Neural progenitor cell (in vitro differentiated cells): ENCODE measurements at regions not wholly inside any gene's neighbourhood (a gene's known extent, or its start where the extent isn't known, plus 50 kb on each side); places are given as distances from the start of the nearest gene placed in this dataset.

Source experiments
- DNase-seq: peaks from one replicate; pipeline ENCODE4 v3.0.0-alpha.2; 2016; ENCODE audit warnings: low spot score
- H2AFZ ChIP-seq: fragments of 200-600 bp; sonication (generic); replicated peaks from 2 replicates; pipeline ENCODE4 v1.6.1; 2016; ENCODE audit warnings: antibody characterized with exemption
- H3F3A ChIP-seq: fragments of 200-600 bp; sonication (generic); 2 replicates; pipeline ENCODE4 v1.6.1; 2016; ENCODE audit warnings: antibody characterized with exemption, low read depth
- H3K27ac ChIP-seq: fragments of 200-600 bp; sonication (generic); 2 replicates; pipeline ENCODE4 v1.5.1; 2016; ENCODE audit warnings: mild to moderate bottlenecking
- H3K27me3 ChIP-seq: fragments of 200-600 bp; sonication (generic); 2 replicates; pipeline ENCODE4 v1.6.1; 2016; ENCODE audit warnings: mild to moderate bottlenecking, moderate library complexity
- H3K36me3 ChIP-seq: fragments of 200-600 bp; sonication (generic); 2 replicates; pipeline ENCODE4 v1.5.1; 2016
- H3K4me1 ChIP-seq: fragments of 200-600 bp; sonication (generic); 2 replicates; pipeline ENCODE4 v1.6.1; 2016; ENCODE audit warnings: mixed run types
- H3K4me2 ChIP-seq: fragments of 200-600 bp; sonication (generic); 2 replicates; pipeline ENCODE4 v1.6.1; 2016
- H3K4me3 ChIP-seq: fragments of 200-600 bp; sonication (generic); 2 replicates; pipeline ENCODE4 v1.5.1; 2016
- H3K79me2 ChIP-seq: fragments of 200-600 bp; sonication (generic); 2 replicates; pipeline ENCODE4 v1.6.1; 2016; ENCODE audit warnings: low read depth
- H3K9ac ChIP-seq: fragments of 200-600 bp; sonication (generic); 2 replicates; pipeline ENCODE4 v1.6.1; 2016
- H3K9me3 ChIP-seq: fragments of 200-600 bp; sonication (generic); 2 replicates; pipeline ENCODE4 v1.5.1; 2016; ENCODE audit warnings: low read depth
- H4K20me1 ChIP-seq: fragments of 200-600 bp; sonication (generic); 2 replicates; pipeline ENCODE4 v1.6.1; 2016; ENCODE audit warnings: low read depth
- H3K27ac Mint-ChIP-seq: 3 replicates; pipeline ENCODE4 v1.8.0; 2021; ENCODE audit warnings: mixed read lengths
- H3K27me3 Mint-ChIP-seq: 2 replicates; pipeline ENCODE4 v1.8.0; 2022; ENCODE audit warnings: low read depth, mild to moderate bottlenecking, inconsistent platforms, moderate library complexity, mixed read lengths; ENCODE audit not compliant: insufficient read depth
- H3K36me3 Mint-ChIP-seq: 3 replicates; pipeline ENCODE4 v1.8.0; 2021; ENCODE audit warnings: mixed read lengths
- H3K4me1 Mint-ChIP-seq: 3 replicates; pipeline ENCODE4 v1.8.0; 2021; ENCODE audit warnings: mixed read lengths
- H3K4me3 Mint-ChIP-seq: 3 replicates; pipeline ENCODE4 v1.8.0; 2021; ENCODE audit warnings: mild to moderate bottlenecking, moderate library complexity, mixed read lengths
- H3K9me3 Mint-ChIP-seq: 3 replicates; pipeline ENCODE4 v1.8.0; 2020; ENCODE audit warnings: mixed read lengths
- EZH2 ChIP-seq: fragments of 200-600 bp; sonication (generic); IDR thresholded peaks from 2 replicates; pipeline ENCODE4 v1.6.1; 2017; ENCODE audit warnings: antibody characterized with exemption, mild to moderate bottlenecking, moderate library complexity
- EZH2phosphoT487 ChIP-seq: fragments of 200-600 bp; sonication (generic); IDR thresholded peaks from 2 replicates; pipeline ENCODE4 v1.6.1; 2017; ENCODE audit warnings: antibody characterized with exemption
- TF ChIP-seq, protein P1 (sequence below): fragments of 200-600 bp; sonication (generic); IDR thresholded peaks from 2 replicates; pipeline ENCODE4 v1.5.1; 2017; ENCODE audit warnings: antibody characterized with exemption, mild to moderate bottlenecking

DNA sequence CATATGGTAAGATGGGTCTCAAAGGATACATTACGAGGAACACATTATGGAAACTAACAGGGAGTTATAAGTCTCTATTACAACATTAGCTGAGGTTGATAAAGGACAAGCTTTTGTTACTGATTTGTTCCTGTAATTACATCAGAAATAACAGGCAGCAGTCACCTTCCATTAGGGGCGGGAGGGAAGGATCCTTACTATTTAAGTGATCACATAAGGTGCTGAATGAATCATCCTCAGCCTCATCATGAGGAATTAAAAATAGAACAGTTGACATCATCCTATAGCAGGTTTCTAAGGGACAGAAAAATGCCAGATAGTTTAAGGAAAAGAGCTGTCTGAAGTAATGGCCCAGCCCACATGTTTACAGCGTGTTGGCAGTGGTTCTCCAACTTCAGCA lies 86.9 kb upstream of the MGAT5 start:
- H3K27ac Mint-ChIP-seq: no peak overlapping the region
- TF ChIP-seq, protein P1, sequence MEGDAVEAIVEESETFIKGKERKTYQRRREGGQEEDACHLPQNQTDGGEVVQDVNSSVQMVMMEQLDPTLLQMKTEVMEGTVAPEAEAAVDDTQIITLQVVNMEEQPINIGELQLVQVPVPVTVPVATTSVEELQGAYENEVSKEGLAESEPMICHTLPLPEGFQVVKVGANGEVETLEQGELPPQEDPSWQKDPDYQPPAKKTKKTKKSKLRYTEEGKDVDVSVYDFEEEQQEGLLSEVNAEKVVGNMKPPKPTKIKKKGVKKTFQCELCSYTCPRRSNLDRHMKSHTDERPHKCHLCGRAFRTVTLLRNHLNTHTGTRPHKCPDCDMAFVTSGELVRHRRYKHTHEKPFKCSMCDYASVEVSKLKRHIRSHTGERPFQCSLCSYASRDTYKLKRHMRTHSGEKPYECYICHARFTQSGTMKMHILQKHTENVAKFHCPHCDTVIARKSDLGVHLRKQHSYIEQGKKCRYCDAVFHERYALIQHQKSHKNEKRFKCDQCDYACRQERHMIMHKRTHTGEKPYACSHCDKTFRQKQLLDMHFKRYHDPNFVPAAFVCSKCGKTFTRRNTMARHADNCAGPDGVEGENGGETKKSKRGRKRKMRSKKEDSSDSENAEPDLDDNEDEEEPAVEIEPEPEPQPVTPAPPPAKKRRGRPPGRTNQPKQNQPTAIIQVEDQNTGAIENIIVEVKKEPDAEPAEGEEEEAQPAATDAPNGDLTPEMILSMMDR: no peak
- TF ChIP-seq EZH2phosphoT487 (no peak), EZH2 (no peak)
- Histone ChIP-seq H3K4me2 (no peak overlapping the region), H3K4me1 (peaks cover 6% of the 10 kb centered on the region), H3K36me3 (no peaks in the 10 kb centered on the region), H2AFZ (no peak overlapping the region), H3K27ac (no peak overlapping the region), H3K9ac (no peak overlapping the region), H3F3A (no peaks in the 10 kb centered on the region), H4K20me1 (peaks cover 22% of the 10 kb centered on the region), H3K9me3 (no peaks in the 10 kb centered on the region), H3K79me2 (peaks cover 22% of the 10 kb centered on the region), H3K27me3 (no peaks in the 10 kb centered on the region), H3K4me3 (no peak overlapping the region)
- no peak for DNase-seq
- H3K27me3 Mint-ChIP-seq: no peaks in the 10 kb centered on the region
- peaks cover 7% of the 10 kb centered on the region for H3K36me3 Mint-ChIP-seq
- peaks cover 12% of the 10 kb centered on the region for H3K4me1 Mint-ChIP-seq
- H3K4me3 Mint-ChIP-seq: no peak overlapping the region
- H3K9me3 Mint-ChIP-seq: no peaks in the 10 kb centered on the region

DNA sequence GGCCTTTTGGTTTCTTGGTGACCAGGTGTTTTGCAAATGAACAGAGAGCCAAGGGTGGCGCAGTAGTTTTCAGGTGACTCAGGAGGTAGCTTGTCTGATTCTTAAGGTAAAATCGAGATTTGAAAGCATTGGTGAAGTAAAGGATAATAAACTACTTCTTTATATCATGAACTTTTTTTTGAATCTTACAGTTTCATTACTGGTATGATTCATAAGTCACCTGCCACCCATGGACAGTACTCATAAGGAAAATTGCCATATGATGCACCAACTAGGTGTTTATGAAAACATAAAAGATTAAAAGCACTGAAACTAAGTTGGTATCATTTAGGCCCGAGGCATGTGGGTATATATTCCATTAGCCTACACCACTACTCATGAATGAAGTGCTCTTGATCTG lies 84.1 kb upstream of the MGAT5 start:
- Histone ChIP-seq H3K27ac (no peak overlapping the region), H3K4me2 (no peak overlapping the region), H3K9me3 (no peaks in the 10 kb centered on the region), H2AFZ (no peak overlapping the region), H3K79me2 (peaks cover 4% of the 10 kb centered on the region), H3F3A (no peaks in the 10 kb centered on the region), H3K4me1 (no peaks in the 10 kb centered on the region), H3K4me3 (no peak overlapping the region), H3K9ac (no peak overlapping the region), H3K27me3 (no peaks in the 10 kb centered on the region), H3K36me3 (no peaks in the 10 kb centered on the region), H4K20me1 (peaks cover 8% of the 10 kb centered on the region)
- H3K27ac Mint-ChIP-seq: no peak overlapping the region
- H3K36me3 Mint-ChIP-seq: peaks cover 7% of the 10 kb centered on the region
- DNase-seq: no peak
- TF ChIP-seq EZH2phosphoT487 (no peak), EZH2 (no peak)
- TF ChIP-seq, protein P1: no peak
- H3K4me1 Mint-ChIP-seq: peaks cover 6% of the 10 kb centered on the region
- H3K9me3 Mint-ChIP-seq: no peaks in the 10 kb centered on the region
- peaks cover 4% of the 10 kb centered on the region for H3K27me3 Mint-ChIP-seq
- H3K4me3 Mint-ChIP-seq: no peak overlapping the region

DNA sequence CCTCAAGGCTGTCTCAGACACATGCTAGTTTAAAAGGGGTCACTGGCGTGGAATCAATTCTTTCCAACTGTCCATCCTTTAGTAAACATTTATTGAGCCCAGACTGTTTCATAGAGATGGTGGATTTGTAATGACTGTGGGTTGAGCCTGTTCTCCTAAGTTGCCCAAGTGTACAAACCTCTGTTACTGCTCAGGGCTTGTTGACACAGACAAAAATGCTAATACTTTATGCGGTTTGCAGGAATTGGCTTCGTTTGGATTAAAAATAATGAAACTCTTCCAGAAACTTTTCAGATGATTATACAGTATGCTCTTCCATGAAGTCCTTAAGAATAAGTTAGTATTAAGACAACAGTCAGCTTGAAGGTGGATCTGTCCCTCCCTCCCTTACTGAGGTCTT lies 83.6 kb upstream of the MGAT5 start:
- Histone ChIP-seq H3K36me3 (no peaks in the 10 kb centered on the region), H3K79me2 (no peaks in the 10 kb centered on the region), H3K9ac (no peak overlapping the region), H3K27me3 (no peaks in the 10 kb centered on the region), H3K9me3 (no peaks in the 10 kb centered on the region), H3K4me2 (no peak overlapping the region), H4K20me1 (peaks cover 8% of the 10 kb centered on the region), H3F3A (no peaks in the 10 kb centered on the region), H2AFZ (no peak overlapping the region), H3K4me1 (no peaks in the 10 kb centered on the region), H3K4me3 (no peak overlapping the region), H3K27ac (no peak overlapping the region)
- DNase-seq: no peak
- no peak overlapping the region for H3K4me3 Mint-ChIP-seq
- no peaks in the 10 kb centered on the region for H3K9me3 Mint-ChIP-seq
- H3K27me3 Mint-ChIP-seq: peaks cover 4% of the 10 kb centered on the region
- H3K4me1 Mint-ChIP-seq: peaks cover 6% of the 10 kb centered on the region
- H3K27ac Mint-ChIP-seq: no peak overlapping the region
- H3K36me3 Mint-ChIP-seq: peaks cover 7% of the 10 kb centered on the region
- TF ChIP-seq, protein P1: no peak
- TF ChIP-seq EZH2phosphoT487 (no peak), EZH2 (no peak)

DNA sequence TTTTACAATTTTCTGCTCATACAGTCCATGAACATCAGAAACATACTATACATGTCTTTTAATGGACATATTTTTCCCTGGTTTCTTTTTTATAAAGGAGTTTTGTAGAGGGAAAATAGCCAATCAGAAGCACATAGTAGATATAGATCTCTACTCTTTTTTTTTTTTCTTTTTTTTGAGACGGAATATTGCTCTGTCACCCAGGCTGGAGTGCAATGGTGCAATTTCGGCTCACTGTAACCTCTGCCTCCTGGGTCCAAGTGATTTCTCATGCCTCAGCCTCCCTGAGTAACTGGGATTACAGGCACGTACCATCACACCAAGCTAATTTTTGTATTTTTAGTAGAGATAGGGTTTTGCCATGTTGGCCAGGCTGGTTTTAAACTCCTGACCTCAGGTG lies 83.2 kb upstream of the MGAT5 start:
- H3K27me3 ChIP-seq: no peaks in the 10 kb centered on the region
- H3K36me3 ChIP-seq: no peaks in the 10 kb centered on the region

More for the DNA sequence above, 83.2 kb upstream of the MGAT5 start:
- peaks cover 4% of the 10 kb centered on the region for H3K27me3 Mint-ChIP-seq
- no peak overlapping the region for H3K4me2 ChIP-seq
- no peak overlapping the region for H3K4me3 Mint-ChIP-seq
- H3K4me3 ChIP-seq: no peak overlapping the region
- DNase-seq: no peak
- peaks cover 6% of the 10 kb centered on the region for H3K4me1 Mint-ChIP-seq
- H3K27ac Mint-ChIP-seq: no peak overlapping the region
- H3K9ac ChIP-seq: no peak overlapping the region
- H3K4me1 ChIP-seq: no peaks in the 10 kb centered on the region
- peaks cover 7% of the 10 kb centered on the region for H3K36me3 Mint-ChIP-seq
- no peak overlapping the region for H2AFZ ChIP-seq
- no peaks in the 10 kb centered on the region for H3K9me3 ChIP-seq
- H3K27ac ChIP-seq: no peak overlapping the region
- peaks cover 8% of the 10 kb centered on the region for H4K20me1 ChIP-seq
- no peaks in the 10 kb centered on the region for H3K79me2 ChIP-seq
- TF ChIP-seq, protein P1: no peak
- TF ChIP-seq EZH2phosphoT487: no peak
- TF ChIP-seq EZH2: no peak
- no peaks in the 10 kb centered on the region for H3K9me3 Mint-ChIP-seq
- no peaks in the 10 kb centered on the region for H3F3A ChIP-seq
